CD14-positive monocyte (primary cell): ENCODE measurements at regions not wholly inside any gene's neighbourhood (a gene's known extent, or its start where the extent isn't known, plus 50 kb on each side); places are given as distances from the start of the nearest gene placed in this dataset.

Experiments used
- DNase-seq, 3 donors: peaks; one replicate each; pipeline ENCODE4 v3.0.0-alpha.2; 2011 to 2022
- H2AFZ ChIP-seq: 2 replicates; pipeline ENCODE4 v1.6.0; 2012; ENCODE audit warnings: mild to moderate bottlenecking, low read depth, low read length, inconsistent platforms; ENCODE audit not compliant: insufficient read depth, poor library complexity, severe bottlenecking
- H3K27ac ChIP-seq, 2 donors: 1 replicate in 1 of 2; 2 replicates in 1 of 2; pipeline ENCODE4 v1.5.1; 2012 to 2013; ENCODE audit warnings: low read length in 2 of 2, control low read depth in 1 of 2, inconsistent platforms in 1 of 2, low read depth in 1 of 2, mild to moderate bottlenecking in 1 of 2
- H3K27me3 ChIP-seq, 2 donors: one replicate each; pipeline versions ENCODE4 v1.6.0 to v1.6.1; 2011 to 2013; ENCODE audit warnings: low read length in 2 of 2; ENCODE audit not compliant: control insufficient read depth in 2 of 2, insufficient read depth in 2 of 2
- H3K36me3 ChIP-seq, 2 donors: replicated peaks in 1 of 2; 1 replicate in 1 of 2; 2 replicates in 1 of 2; pipeline versions ENCODE4 v1.5.1 to v1.6.1; 2012 to 2013; ENCODE audit warnings: low read length in 2 of 2, control low read depth in 1 of 2, inconsistent platforms in 1 of 2, mild to moderate bottlenecking in 1 of 2; ENCODE audit not compliant: insufficient read depth in 2 of 2, control insufficient read depth in 1 of 2
- H3K4me1 ChIP-seq, 2 donors: 1 replicate in 1 of 2; 2 replicates in 1 of 2; pipeline versions ENCODE4 v1.5.1 to v1.6.1; 2012 to 2013; ENCODE audit warnings: low read length in 2 of 2, control low read depth in 1 of 2, inconsistent platforms in 1 of 2, mild to moderate bottlenecking in 1 of 2, moderate library complexity in 1 of 2; ENCODE audit not compliant: insufficient read depth in 2 of 2, control insufficient read depth in 1 of 2
- H3K4me2 ChIP-seq: replicated peaks from 2 replicates; pipeline ENCODE3; 2012; ENCODE audit warnings: low read length, moderate library complexity, mild to moderate bottlenecking; ENCODE audit not compliant: poor library complexity, severe bottlenecking; ENCODE audit errors: extremely low read depth
- H3K4me3 ChIP-seq, 3 experiments: fragments of 200-600 bp in 1 of 3; sonication (generic) in 1 of 3; replicated peaks in 1 of 3; 1 replicate in 2 of 3; 2 replicates in 1 of 3; pipeline ENCODE4 v1.5.1; 2011 to 2013; ENCODE audit warnings: low read length in 3 of 3, mild to moderate bottlenecking in 3 of 3, control low read depth in 2 of 3, low read depth in 2 of 3, inconsistent platforms in 1 of 3, moderate library complexity in 1 of 3
- H3K79me2 ChIP-seq: 2 replicates; pipeline ENCODE4 v1.6.0; 2012; ENCODE audit warnings: mild to moderate bottlenecking, control low read depth, inconsistent platforms, low read length, moderate library complexity; ENCODE audit not compliant: insufficient read depth
- H3K9ac ChIP-seq: 2 replicates; pipeline ENCODE4 v1.6.0; 2017; ENCODE audit warnings: low read length, mild to moderate bottlenecking; ENCODE audit not compliant: insufficient read depth, poor library complexity, severe bottlenecking
- H3K9me3 ChIP-seq, 2 donors: replicated peaks in 1 of 2; 1 replicate in 1 of 2; 2 replicates in 1 of 2; pipeline versions ENCODE4 v1.5.1 to v1.6.1; 2012 to 2013; ENCODE audit warnings: low read length in 2 of 2, control low read depth in 1 of 2; ENCODE audit not compliant: control insufficient read depth in 1 of 2, insufficient read depth in 1 of 2
- H4K20me1 ChIP-seq: 2 replicates; pipeline ENCODE4 v1.6.0; 2012; ENCODE audit warnings: mild to moderate bottlenecking, low read length, control low read depth, moderate library complexity; ENCODE audit not compliant: insufficient read depth
- H3K27ac Mint-ChIP-seq, 7 donors: one replicate each; pipeline ENCODE4 v1.8.0; 2020; ENCODE audit warnings: mild to moderate bottlenecking in 7 of 7, mixed read lengths in 7 of 7, moderate library complexity in 6 of 7, inconsistent platforms in 2 of 7
- H3K27me3 Mint-ChIP-seq, 3 donors: one replicate each; pipeline ENCODE4 v1.8.0; 2021 to 2022; ENCODE audit warnings: low read depth in 3 of 3, mild to moderate bottlenecking in 3 of 3, mixed read lengths in 3 of 3, moderate library complexity in 3 of 3, inconsistent platforms in 1 of 3
- H3K36me3 Mint-ChIP-seq, 2 donors: one replicate each; pipeline ENCODE4 v1.8.0; 2020; ENCODE audit warnings: mixed read lengths in 2 of 2, inconsistent platforms in 1 of 2, mild to moderate bottlenecking in 1 of 2
- H3K4me1 Mint-ChIP-seq: one replicate; pipeline ENCODE4 v1.8.0; 2020; ENCODE audit warnings: mild to moderate bottlenecking, mixed read lengths
- H3K4me3 Mint-ChIP-seq, 2 donors: one replicate each; pipeline ENCODE4 v1.8.0; 2020; ENCODE audit warnings: mild to moderate bottlenecking in 2 of 2, mixed read lengths in 2 of 2, moderate library complexity in 1 of 2
- H3K9me3 Mint-ChIP-seq, 7 donors: one replicate each; pipeline ENCODE4 v1.8.0; 2020 to 2022; ENCODE audit warnings: mixed read lengths in 7 of 7, mild to moderate bottlenecking in 6 of 7, moderate library complexity in 6 of 7, inconsistent platforms in 2 of 7
- WGBS: methylation state at CpG from one replicate; pipeline ENCODE4 v1.1.5; 2013; ENCODE audit warnings: missing lambda C conversion rate; ENCODE audit not compliant: insufficient coverage; 5-methylcytosine and 5-hydroxymethylcytosine counted together
- intact Hi-C, 2 donors: fragments of 100-400 bp; cut with micrococcal nuclease; formaldehyde crosslinking; loops; one replicate each; pipeline versions ENCODE4 v1.15.0 to v1.15.1; 2023
- TF ChIP-seq, protein P1 (sequence below): fragments of 200-600 bp; IDR thresholded peaks from one replicate; pipeline ENCODE4 v1.8.0; 2022; ENCODE audit warnings: antibody characterized with exemption, mild to moderate bottlenecking

DNA sequence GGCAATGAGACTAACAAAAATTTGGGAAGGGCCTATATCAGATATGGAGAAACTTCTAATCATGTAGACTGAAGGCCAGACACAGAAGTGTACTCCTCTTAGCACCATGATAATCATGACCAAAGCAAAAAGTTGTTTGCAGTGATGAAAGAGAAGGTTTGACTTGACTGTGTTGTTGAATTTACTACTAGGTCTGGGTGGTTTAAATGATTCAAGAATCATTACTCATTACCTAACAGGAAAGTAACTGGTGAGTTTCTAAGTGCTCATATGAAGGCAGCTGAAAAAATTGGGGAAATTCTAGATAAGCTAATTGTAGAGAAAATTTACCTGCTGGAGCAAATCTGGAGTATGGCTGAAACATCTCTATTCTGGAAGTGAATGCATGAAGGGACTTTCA lies 451.5 kb upstream of the SORCS1 start:
- Histone ChIP-seq H3K27ac (peak overlapping the region in 1 of 2 donors; percentile 75), H2AFZ (no peak overlapping the region), H3K27me3 (no peaks in the 10 kb centered on the region), H3K9me3 (no peaks in the 10 kb centered on the region), H3K4me3 (peak overlapping the region in 1 of 3 experiments; percentile 50), H3K4me2 (no peak overlapping the region), H3K36me3 (no peaks in the 10 kb centered on the region), H3K4me1 (peaks cover 41 to 44% of the 10 kb centered on the region in 2 donors), H3K9ac (no peak overlapping the region), H4K20me1 (no peaks in the 10 kb centered on the region), H3K79me2 (no peaks in the 10 kb centered on the region)
- peak overlapping the region; percentile 74 to 93 (median 89) for H3K27ac Mint-ChIP-seq
- peak; percentile 23 to 54 (median 29) for DNase-seq
- H3K4me3 Mint-ChIP-seq: no peak overlapping the region
- TF ChIP-seq, protein P1, sequence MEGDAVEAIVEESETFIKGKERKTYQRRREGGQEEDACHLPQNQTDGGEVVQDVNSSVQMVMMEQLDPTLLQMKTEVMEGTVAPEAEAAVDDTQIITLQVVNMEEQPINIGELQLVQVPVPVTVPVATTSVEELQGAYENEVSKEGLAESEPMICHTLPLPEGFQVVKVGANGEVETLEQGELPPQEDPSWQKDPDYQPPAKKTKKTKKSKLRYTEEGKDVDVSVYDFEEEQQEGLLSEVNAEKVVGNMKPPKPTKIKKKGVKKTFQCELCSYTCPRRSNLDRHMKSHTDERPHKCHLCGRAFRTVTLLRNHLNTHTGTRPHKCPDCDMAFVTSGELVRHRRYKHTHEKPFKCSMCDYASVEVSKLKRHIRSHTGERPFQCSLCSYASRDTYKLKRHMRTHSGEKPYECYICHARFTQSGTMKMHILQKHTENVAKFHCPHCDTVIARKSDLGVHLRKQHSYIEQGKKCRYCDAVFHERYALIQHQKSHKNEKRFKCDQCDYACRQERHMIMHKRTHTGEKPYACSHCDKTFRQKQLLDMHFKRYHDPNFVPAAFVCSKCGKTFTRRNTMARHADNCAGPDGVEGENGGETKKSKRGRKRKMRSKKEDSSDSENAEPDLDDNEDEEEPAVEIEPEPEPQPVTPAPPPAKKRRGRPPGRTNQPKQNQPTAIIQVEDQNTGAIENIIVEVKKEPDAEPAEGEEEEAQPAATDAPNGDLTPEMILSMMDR: no peak
- H3K4me1 Mint-ChIP-seq: peaks cover 31% of the 10 kb centered on the region
- peaks cover 0 to 3% of the 10 kb centered on the region in 2 donors for H3K36me3 Mint-ChIP-seq
- intact Hi-C loops: loop anchor here in 1 of 2 donors (5.0 kb wide), 1 partner anchor 76 kb away; no protein-coding TSS in a partner anchor
- peaks cover 0 to 2% (median 2%) of the 10 kb centered on the region in 3 donors for H3K27me3 Mint-ChIP-seq
- peaks cover 0 to 3% (median 0%) of the 10 kb centered on the region in 7 donors for H3K9me3 Mint-ChIP-seq

DNA sequence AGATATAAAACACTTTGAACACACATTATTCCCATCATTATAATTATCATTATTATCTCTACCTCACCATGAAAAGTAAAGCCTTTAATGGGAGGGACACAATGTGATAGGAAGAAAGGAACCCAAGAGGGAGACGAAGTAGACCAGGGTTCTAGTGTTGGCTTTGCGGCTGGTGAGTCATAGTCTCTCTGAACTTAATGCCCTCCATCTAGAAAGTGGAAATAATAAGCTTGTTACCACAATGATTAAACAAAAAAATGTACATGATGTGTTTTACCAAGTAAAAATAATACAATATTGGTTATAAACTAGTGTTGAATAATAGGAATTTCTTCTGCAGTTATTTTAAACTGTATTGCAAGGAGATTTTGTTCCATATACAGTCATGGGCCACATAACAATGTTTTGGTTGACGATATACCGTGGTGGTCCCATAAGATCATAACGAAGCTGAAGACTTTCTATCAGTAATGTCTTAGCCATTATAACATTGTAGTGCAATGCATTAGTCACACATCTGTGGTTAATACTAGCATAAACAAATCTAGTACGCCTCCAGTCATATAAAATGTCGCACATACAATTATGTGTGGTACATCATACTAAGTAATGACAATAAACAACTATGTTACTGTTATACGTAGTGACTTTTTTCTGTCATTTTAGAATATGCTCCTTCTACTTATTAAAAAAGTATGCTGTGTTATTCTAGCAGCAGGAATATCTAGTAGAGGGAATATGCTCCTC lies 450.6 kb upstream of the SORCS1 start:
- Mint-ChIP-seq H3K27me3 (peaks cover 0 to 2% (median 0%) of the 10 kb centered on the region in 3 donors), H3K9me3 (peaks cover 0 to 3% (median 0%) of the 10 kb centered on the region in 7 donors), H3K4me1 (peaks cover 29% of the 10 kb centered on the region), H3K4me3 (no peak overlapping the region), H3K27ac (peak overlapping the region in 5 of 7 donors; percentile 28 to 90 (median 77)), H3K36me3 (peaks cover 0 to 3% of the 10 kb centered on the region in 2 donors)
- Histone ChIP-seq H3K36me3 (no peaks in the 10 kb centered on the region), H3K79me2 (no peaks in the 10 kb centered on the region), H3K4me2 (no peak overlapping the region), H3K9ac (no peak overlapping the region), H4K20me1 (no peaks in the 10 kb centered on the region), H3K4me1 (peaks cover 41 to 44% of the 10 kb centered on the region in 2 donors), H2AFZ (no peak overlapping the region), H3K9me3 (no peaks in the 10 kb centered on the region), H3K27me3 (no peaks in the 10 kb centered on the region), H3K4me3 (no peak overlapping the region), H3K27ac (peak overlapping the region in 1 of 2 donors; percentile 75)
- intact Hi-C loops: loop anchor here in 1 of 2 donors (5.0 kb wide), 1 partner anchor 77 kb away; no protein-coding TSS in a partner anchor
- no CpG with 5 or more reads among the region's 8 CpGs for WGBS
- peak in 1 of 3 donors; percentile 20 for DNase-seq
- TF ChIP-seq, protein P1: no peak
